ENCODE measurements at regions not wholly inside any gene's neighbourhood (a gene's known extent, or its start where the extent isn't known, plus 50 kb on each side); places are given as distances from the start of the nearest gene placed in this dataset.

GRCh38 chr2:15812187-15812780 is 128.1 kb upstream of the MYCN start:
- no peak for TF ChIP-seq POLR2AphosphoS5 (IDR thresholded peaks at IDR 0.05; ENCODE audit: low read depth, low read length)
- no peak for TF ChIP-seq TAF1 (IDR thresholded peaks at IDR 0.05; ENCODE audit: borderline replicate concordance, low read depth, low read length)
- no peak for TF ChIP-seq POLR2A (IDR thresholded peaks at IDR 0.05; ENCODE audit: low read depth, low read length)
- DNase-seq (ENCODE audit: insufficient read length), result no peak
- no peak for FAIRE-seq

- DNase-seq (ENCODE audit: insufficient read length) (no peak), FAIRE-seq (no peak)
- TF ChIP-seq TAF1 (IDR thresholded peaks at IDR 0.05; ENCODE audit: borderline replicate concordance, low read depth, low read length) (no peak), POLR2AphosphoS5 (IDR thresholded peaks at IDR 0.05; ENCODE audit: low read depth, low read length) (no peak), POLR2A (IDR thresholded peaks at IDR 0.05; ENCODE audit: low read depth, low read length) (no peak)
These were observed 126.7 kb upstream of the MYCN start for GRCh38 chr2:15813481-15814266.

- TF ChIP-seq POLR2A (IDR thresholded peaks at IDR 0.05; ENCODE audit: low read depth, low read length) (no peak), POLR2AphosphoS5 (IDR thresholded peaks at IDR 0.05; ENCODE audit: low read depth, low read length) (no peak), TAF1 (IDR thresholded peaks at IDR 0.05; ENCODE audit: borderline replicate concordance, low read depth, low read length) (no peak)
- DNase-seq (ENCODE audit: insufficient read length) (no peak), FAIRE-seq (no peak)
These were observed 125.9 kb upstream of the MYCN start for GRCh38 chr2:15814403-15814802.

- no peak for TF ChIP-seq TAF1 (IDR thresholded peaks at IDR 0.05; ENCODE audit: borderline replicate concordance, low read depth, low read length)
- no peak for TF ChIP-seq POLR2AphosphoS5 (IDR thresholded peaks at IDR 0.05; ENCODE audit: low read depth, low read length)
- TF ChIP-seq POLR2A (IDR thresholded peaks at IDR 0.05; ENCODE audit: low read depth, low read length), result no peak
- FAIRE-seq (no peak), DNase-seq (ENCODE audit: insufficient read length) (no peak)
These were observed 125.4 kb upstream of the MYCN start for GRCh38 chr2:15814946-15815345.

- FAIRE-seq, result no peak
- no peak for TF ChIP-seq TAF1 (IDR thresholded peaks at IDR 0.05; ENCODE audit: borderline replicate concordance, low read depth, low read length)
- no peak for TF ChIP-seq POLR2AphosphoS5 (IDR thresholded peaks at IDR 0.05; ENCODE audit: low read depth, low read length)
- no peak for TF ChIP-seq POLR2A (IDR thresholded peaks at IDR 0.05; ENCODE audit: low read depth, low read length)
- DNase-seq (ENCODE audit: insufficient read length), result no peak
These were observed 124.1 kb upstream of the MYCN start for GRCh38 chr2:15816226-15816625.

- no peak for FAIRE-seq
- TF ChIP-seq TAF1 (IDR thresholded peaks at IDR 0.05; ENCODE audit: borderline replicate concordance, low read depth, low read length) (no peak), POLR2AphosphoS5 (IDR thresholded peaks at IDR 0.05; ENCODE audit: low read depth, low read length) (no peak), POLR2A (IDR thresholded peaks at IDR 0.05; ENCODE audit: low read depth, low read length) (no peak)
These were observed 123.5 kb upstream of the MYCN start for GRCh38 chr2:15816674-15817406.

GRCh38 chr2:15817748-15818147 is 122.6 kb upstream of the MYCN start:
- DNase-seq (ENCODE audit: insufficient read length) (no peak), FAIRE-seq (no peak)
- TF ChIP-seq TAF1 (IDR thresholded peaks at IDR 0.05; ENCODE audit: borderline replicate concordance, low read depth, low read length) (no peak), POLR2A (IDR thresholded peaks at IDR 0.05; ENCODE audit: low read depth, low read length) (no peak), POLR2AphosphoS5 (IDR thresholded peaks at IDR 0.05; ENCODE audit: low read depth, low read length) (no peak)

More at GRCh38 chr2:15816674-15817406, 123.5 kb upstream of the MYCN start:
- DNase-seq (ENCODE audit: insufficient read length), result no peak

- TF ChIP-seq TAF1 (IDR thresholded peaks at IDR 0.05; ENCODE audit: borderline replicate concordance, low read depth, low read length) (no peak), POLR2AphosphoS5 (IDR thresholded peaks at IDR 0.05; ENCODE audit: low read depth, low read length) (no peak), POLR2A (IDR thresholded peaks at IDR 0.05; ENCODE audit: low read depth, low read length) (no peak)
- FAIRE-seq, result no peak
- DNase-seq (ENCODE audit: insufficient read length), result no peak
These were observed 122.0 kb upstream of the MYCN start for GRCh38 chr2:15818318-15818753.

- FAIRE-seq, result no peak
- DNase-seq (ENCODE audit: insufficient read length), result no peak
- TF ChIP-seq POLR2AphosphoS5 (IDR thresholded peaks at IDR 0.05; ENCODE audit: low read depth, low read length) (no peak), TAF1 (IDR thresholded peaks at IDR 0.05; ENCODE audit: borderline replicate concordance, low read depth, low read length) (no peak)
These were observed 121.5 kb upstream of the MYCN start for GRCh38 chr2:15818881-15819280.

- FAIRE-seq (no peak), DNase-seq (ENCODE audit: insufficient read length) (no peak)
- TF ChIP-seq TAF1 (IDR thresholded peaks at IDR 0.05; ENCODE audit: borderline replicate concordance, low read depth, low read length) (no peak), POLR2AphosphoS5 (IDR thresholded peaks at IDR 0.05; ENCODE audit: low read depth, low read length) (no peak), POLR2A (IDR thresholded peaks at IDR 0.05; ENCODE audit: low read depth, low read length) (no peak)
These were observed 120.6 kb upstream of the MYCN start for GRCh38 chr2:15819562-15820256.

GRCh38 chr2:15820257-15820566 is 120.1 kb upstream of the MYCN start:
- TF ChIP-seq TAF1 (IDR thresholded peaks at IDR 0.05; ENCODE audit: borderline replicate concordance, low read depth, low read length) (no peak), POLR2A (IDR thresholded peaks at IDR 0.05; ENCODE audit: low read depth, low read length) (no peak), POLR2AphosphoS5 (IDR thresholded peaks at IDR 0.05; ENCODE audit: low read depth, low read length) (no peak)
- FAIRE-seq (no peak), DNase-seq (ENCODE audit: insufficient read length) (no peak)

Data from GM12892 (cell line).